Thoracic aorta (tissue), 2 donors: ENCODE measurements at regions not wholly inside any gene's neighbourhood (a gene's known extent, or its start where the extent isn't known, plus 50 kb on each side); places are given as distances from the start of the nearest gene placed in this dataset.

Experiments used
- ATAC-seq: fragments of 150-250 bp; one replicate; pipeline ENCODE4 v1.8.0; 2017; ENCODE audit warnings: low read depth; ENCODE audit not compliant: insufficient number of reproducible peaks, low FRiP score
- DNase-seq: peaks from one replicate; pipeline ENCODE4 v3.0.0-alpha.2; 2020; ENCODE audit warnings: low spot score
- H3K27ac ChIP-seq, 2 donors: fragments of 200-600 bp; sonication (generic); 1 replicate in 1 of 2; 2 replicates in 1 of 2; pipeline ENCODE4 v1.5.1; 2016; ENCODE audit warnings: mild to moderate bottlenecking in 2 of 2, moderate library complexity in 2 of 2
- H3K27me3 ChIP-seq: fragments of 200-600 bp; sonication (generic); replicated peaks from 2 replicates; pipeline ENCODE4 v1.6.0; 2016; ENCODE audit warnings: mild to moderate bottlenecking; ENCODE audit not compliant: insufficient read depth
- H3K36me3 ChIP-seq: fragments of 200-600 bp; sonication (generic); one replicate; pipeline ENCODE4 v1.5.1; 2016
- H3K4me1 ChIP-seq, 2 donors: fragments of 200-600 bp; sonication (generic); 1 replicate in 1 of 2; 2 replicates in 1 of 2; pipeline versions ENCODE4 v1.5.1 to v1.6.0; 2016; ENCODE audit warnings: low read depth in 2 of 2, mild to moderate bottlenecking in 1 of 2; ENCODE audit not compliant: control insufficient read depth in 1 of 2
- H3K4me3 ChIP-seq: fragments of 200-600 bp; sonication (generic); 2 replicates; pipeline ENCODE4 v1.5.1; 2016; ENCODE audit warnings: mild to moderate bottlenecking
- H3K9me3 ChIP-seq: fragments of 200-600 bp; sonication (generic); 2 replicates; pipeline ENCODE4 v1.5.1; 2016
- CTCF ChIP-seq: fragments of 200-600 bp; sonication (generic); IDR thresholded peaks from one replicate; pipeline ENCODE4 v1.5.1; 2019; ENCODE audit warnings: antibody characterized with exemption

- DNase-seq: no peak
- Histone ChIP-seq H3K27me3 (no peaks in the 10 kb centered on the region), H3K36me3 (no peaks in the 10 kb centered on the region), H3K27ac (no peak overlapping the region), H3K9me3 (peaks cover 3% of the 10 kb centered on the region), H3K4me3 (no peak overlapping the region), H3K4me1 (no peaks in the 10 kb centered on the region)
- no peak for TF ChIP-seq CTCF
- ATAC-seq: no peak
Measured at GRCh38 chr4:173839865-173840264, 309.8 kb upstream of the HAND2 start.

GRCh38 chr4:173837517-173837916, 307.5 kb upstream of the HAND2 start:
- no peak for DNase-seq
- no peak for TF ChIP-seq CTCF
- Histone ChIP-seq H3K36me3 (no peaks in the 10 kb centered on the region), H3K4me1 (no peaks in the 10 kb centered on the region), H3K9me3 (no peaks in the 10 kb centered on the region), H3K27ac (no peak overlapping the region), H3K27me3 (no peaks in the 10 kb centered on the region), H3K4me3 (no peak overlapping the region)
- ATAC-seq: no peak

- DNase-seq (no peak), ATAC-seq (no peak)
- Histone ChIP-seq H3K4me3 (no peak overlapping the region), H3K4me1 (no peaks in the 10 kb centered on the region), H3K9me3 (no peaks in the 10 kb centered on the region), H3K36me3 (no peaks in the 10 kb centered on the region), H3K27ac (no peak overlapping the region), H3K27me3 (no peaks in the 10 kb centered on the region)
- TF ChIP-seq CTCF: no peak
Measured at GRCh38 chr4:173835903-173836302, 305.9 kb upstream of the HAND2 start.

- no peak for TF ChIP-seq CTCF
- ATAC-seq (no peak), DNase-seq (no peak)
Measured at GRCh38 chr4:173834151-173834550, 304.1 kb upstream of the HAND2 start.

GRCh38 chr4:173829565-173829964, 299.5 kb upstream of the HAND2 start:
- Histone ChIP-seq H3K9me3 (no peaks in the 10 kb centered on the region), H3K4me3 (no peak overlapping the region), H3K36me3 (no peaks in the 10 kb centered on the region), H3K27me3 (no peaks in the 10 kb centered on the region), H3K27ac (no peak overlapping the region), H3K4me1 (no peaks in the 10 kb centered on the region)
- no peak for TF ChIP-seq CTCF
- DNase-seq (no peak), ATAC-seq (no peak)

More at GRCh38 chr4:173834151-173834550, 304.1 kb upstream of the HAND2 start:
- H3K4me1 ChIP-seq: no peaks in the 10 kb centered on the region
- no peaks in the 10 kb centered on the region for H3K27me3 ChIP-seq
- no peaks in the 10 kb centered on the region for H3K9me3 ChIP-seq
- H3K36me3 ChIP-seq: no peaks in the 10 kb centered on the region
- no peak overlapping the region for H3K4me3 ChIP-seq
- no peak overlapping the region for H3K27ac ChIP-seq
